HG02588 (cell line): ENCODE measurements at regions not wholly inside any gene's neighbourhood (a gene's known extent, or its start where the extent isn't known, plus 50 kb on each side); places are given as distances from the start of the nearest gene placed in this dataset.

ENCODE experiments used
- ATAC-seq: cut with Tn5 transposase; IDR thresholded peaks from one replicate; pipeline ENCODE4 v1.9.1; 2021; ENCODE audit warnings: mild to moderate bottlenecking, moderate library complexity; ENCODE audit not compliant: unreplicated experiment

DNA sequence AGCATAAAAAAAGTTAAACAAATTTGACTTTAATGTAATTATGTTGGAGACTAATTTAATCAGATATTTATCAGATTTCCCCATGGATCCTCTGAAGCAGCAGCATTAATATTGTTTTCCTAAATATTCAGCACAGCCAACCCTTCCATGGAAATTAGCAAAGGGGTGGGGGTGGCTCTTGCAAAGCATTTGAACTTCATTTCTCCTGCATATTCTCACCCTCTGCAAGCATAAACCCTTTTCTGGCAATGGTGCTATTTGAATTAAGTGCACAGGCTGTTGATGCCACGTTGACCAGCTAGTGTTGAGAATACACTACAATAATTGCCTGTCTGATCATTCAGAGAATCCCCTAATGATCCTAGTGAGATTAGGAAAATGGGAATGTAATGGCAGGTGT lies 488.1 kb upstream of the KLF12 start:
- no peak for ATAC-seq

DNA sequence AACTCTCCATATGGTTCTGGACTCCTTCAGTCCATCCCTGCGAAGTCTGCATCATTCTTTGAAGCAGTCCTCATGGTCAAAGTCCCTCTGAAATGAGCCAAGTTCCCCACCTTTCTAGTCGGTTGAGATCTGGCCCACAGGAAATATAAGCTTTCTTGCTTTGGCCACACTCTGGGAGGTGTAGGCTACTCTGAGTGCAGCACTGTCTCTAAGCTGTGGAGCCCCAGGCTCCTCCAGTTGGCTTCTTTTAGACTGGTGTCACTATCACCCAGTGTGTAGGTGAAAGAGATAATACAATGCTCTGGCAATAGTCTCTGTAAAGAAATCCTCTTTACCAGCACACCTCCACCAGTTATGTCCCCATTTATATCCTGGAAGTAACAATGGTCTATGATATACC lies 486.5 kb upstream of the KLF12 start:
- no peak for ATAC-seq

GRCh38 chr13:74620308-74620707 lies 486.1 kb upstream of the KLF12 start:
- ATAC-seq: no peak

GRCh38 chr13:74597526-74597925 lies 463.3 kb upstream of the KLF12 start:
- no peak for ATAC-seq

- no peak for ATAC-seq
These were observed 462.5 kb upstream of the KLF12 start for GRCh38 chr13:74596691-74597090.

GRCh38 chr13:74593688-74594087 lies 459.5 kb upstream of the KLF12 start:
- no peak for ATAC-seq

DNA sequence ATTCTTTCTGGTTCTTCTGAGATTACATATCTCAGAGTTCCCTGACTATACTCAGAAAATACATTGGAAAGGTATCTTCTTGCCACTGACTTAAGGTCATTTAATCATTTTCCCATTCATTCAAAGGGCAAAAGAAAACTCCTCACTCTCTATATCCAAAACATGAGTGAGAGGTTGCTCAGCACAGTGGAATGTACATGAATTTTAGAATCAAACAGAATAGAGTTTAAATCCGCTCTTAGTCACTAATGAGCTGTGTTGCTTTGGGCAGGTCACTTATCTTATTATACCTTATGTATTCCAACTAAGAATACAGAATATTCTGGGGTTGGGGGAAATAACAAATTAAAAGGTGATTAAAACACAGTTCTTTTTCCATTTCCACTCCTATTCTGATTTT lies 452.6 kb upstream of the KLF12 start:
- ATAC-seq: no peak

GRCh38 chr13:74576420-74576819 lies 442.2 kb upstream of the KLF12 start:
- no peak for ATAC-seq

DNA sequence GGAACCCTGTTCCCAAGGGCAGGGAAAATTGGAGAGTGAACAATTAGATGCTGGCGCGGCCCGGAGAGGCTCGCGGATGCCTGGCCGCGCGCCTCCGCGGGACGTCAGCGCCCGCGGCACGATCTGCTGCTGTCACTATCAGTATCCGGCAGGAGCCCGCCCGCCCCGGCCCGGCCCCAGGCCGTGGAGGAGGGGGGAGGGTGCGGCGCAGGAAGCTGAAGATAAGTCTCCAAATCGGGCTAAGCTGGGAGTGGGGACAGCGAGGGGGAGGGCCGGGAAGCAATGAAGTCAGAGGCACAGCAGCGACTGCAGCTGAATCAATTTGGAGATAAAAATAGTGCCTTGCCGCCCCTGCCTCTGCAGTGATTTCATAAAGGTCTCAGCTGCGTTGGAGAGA lies 441.5 kb upstream of the KLF12 start:
- ATAC-seq: no peak

- ATAC-seq: no peak
These were observed 440.9 kb upstream of the KLF12 start for GRCh38 chr13:74574964-74575728.

- ATAC-seq: no peak
These were observed 439.4 kb upstream of the KLF12 start for GRCh38 chr13:74573654-74574053.

GRCh38 chr13:74571811-74572210 lies 437.6 kb upstream of the KLF12 start:
- no peak for ATAC-seq

DNA sequence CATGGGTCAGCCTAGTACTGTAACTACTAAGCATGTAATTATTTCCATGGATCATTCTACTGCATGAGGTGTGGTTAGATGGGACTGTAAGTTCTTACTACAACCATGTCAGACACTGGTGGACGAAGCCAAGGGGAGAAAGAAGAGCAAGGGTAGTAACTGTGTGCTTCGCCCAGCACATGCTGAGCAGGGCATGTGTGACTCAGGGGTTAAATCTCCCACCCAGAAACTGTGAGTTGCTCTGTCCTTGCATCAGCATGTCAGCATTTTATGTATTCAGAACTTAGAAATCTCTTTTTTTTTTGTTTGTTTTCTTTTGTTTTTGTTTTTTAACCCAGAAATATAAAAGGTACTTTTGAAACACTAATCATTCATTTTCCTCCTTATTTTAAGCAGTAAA lies 436.6 kb upstream of the KLF12 start:
- no peak for ATAC-seq

DNA sequence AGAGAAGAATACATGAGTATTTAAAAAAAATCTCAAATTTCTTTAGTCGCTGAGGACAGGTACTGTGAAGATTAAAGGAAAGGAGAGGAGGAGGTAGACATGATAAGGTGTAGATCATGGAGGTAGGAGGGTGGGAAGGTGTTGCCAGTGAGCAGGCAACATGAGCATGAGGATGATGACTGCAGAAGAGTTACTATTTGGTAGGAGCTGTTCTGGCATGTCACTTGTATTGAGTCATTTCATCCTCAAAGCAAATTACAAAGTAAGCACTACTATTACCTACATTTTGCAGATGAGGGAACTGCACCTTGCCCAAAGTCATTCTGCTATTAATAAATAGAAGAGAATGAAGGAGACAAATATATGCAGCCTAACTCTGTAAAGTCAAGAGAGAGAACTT lies 435.8 kb upstream of the KLF12 start:
- no peak for ATAC-seq

DNA sequence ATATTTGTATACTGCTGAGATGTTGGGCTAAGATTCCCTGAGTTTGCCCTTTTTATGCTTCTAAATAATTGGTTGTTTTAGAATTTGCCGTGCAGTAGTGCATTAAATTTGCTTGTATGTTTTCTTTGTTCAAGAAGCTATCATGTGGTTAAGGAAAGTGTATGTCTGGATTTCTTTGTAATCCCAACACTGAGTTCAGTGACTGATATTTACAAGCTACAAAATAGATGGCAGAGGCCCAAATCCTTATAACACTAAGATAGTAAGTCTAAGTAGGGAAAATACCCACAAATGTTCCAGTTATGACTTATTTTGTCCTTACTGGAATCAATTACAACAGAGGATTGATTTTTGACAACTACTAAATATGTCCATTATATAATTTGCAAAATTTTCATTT lies 435.0 kb upstream of the KLF12 start:
- ATAC-seq: no peak

- ATAC-seq: no peak
These were observed 433.3 kb upstream of the KLF12 start for GRCh38 chr13:74567485-74567884.

DNA sequence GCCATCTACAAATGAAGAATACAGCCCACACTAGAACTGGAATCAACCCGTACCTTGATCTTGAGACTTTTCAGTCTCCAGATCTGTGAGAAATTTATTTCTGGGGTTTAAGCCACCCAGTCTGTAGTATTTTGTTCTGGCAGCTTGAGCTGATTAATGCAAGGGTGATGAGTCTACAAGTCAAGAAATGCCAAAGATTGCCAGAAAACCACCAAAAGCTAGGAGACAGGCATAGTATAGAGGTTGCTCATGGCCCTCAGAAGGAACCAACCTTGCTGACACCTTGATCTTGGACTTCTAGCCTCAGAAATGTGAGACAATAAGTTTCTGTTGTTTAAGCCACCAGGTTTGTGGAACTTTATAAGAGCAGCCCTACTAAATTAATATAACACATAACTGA lies 428.2 kb upstream of the KLF12 start:
- no peak for ATAC-seq

- no peak for ATAC-seq
These were observed 427.0 kb upstream of the KLF12 start for GRCh38 chr13:74561155-74561554.

DNA sequence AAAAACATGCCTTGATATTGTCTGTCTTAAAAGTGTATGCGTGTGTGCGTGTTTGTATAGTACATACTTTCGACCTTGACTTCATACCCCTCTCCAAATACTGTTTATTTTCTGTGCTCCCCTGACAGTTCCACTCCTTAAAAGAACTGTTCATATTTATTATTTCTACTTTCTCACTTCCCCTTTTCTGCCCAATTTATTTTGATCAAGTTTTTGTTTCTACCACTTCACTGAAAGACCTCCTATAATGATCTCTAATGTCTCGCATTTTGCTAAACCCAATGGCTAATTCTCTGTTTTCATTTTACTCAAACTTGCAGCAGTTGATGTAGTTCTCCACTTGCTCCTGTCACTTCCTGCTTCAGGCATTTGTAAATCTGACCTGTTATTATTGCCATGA lies 426.1 kb upstream of the KLF12 start:
- ATAC-seq: no peak

- no peak for ATAC-seq
These were observed 423.7 kb upstream of the KLF12 start for GRCh38 chr13:74557870-74558269.

- ATAC-seq: no peak
These were observed 421.6 kb upstream of the KLF12 start for GRCh38 chr13:74555651-74556420.

DNA sequence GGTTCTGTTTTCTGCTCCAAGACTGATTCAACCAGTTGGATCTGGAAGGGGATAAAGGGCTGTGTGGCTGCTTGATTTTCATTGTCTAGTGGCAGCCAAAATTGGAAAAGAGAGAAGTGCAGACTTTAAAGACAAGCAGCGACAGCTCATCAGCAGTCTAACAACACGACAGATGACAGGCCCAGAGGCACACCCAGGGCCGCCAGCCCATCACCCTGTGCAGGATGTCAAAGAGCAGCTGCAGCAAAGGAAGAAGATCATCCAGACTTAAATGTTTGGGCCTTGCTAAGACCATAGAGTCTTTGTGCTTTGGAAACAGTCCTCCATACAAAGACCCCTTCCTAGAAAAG lies 421.0 kb upstream of the KLF12 start:
- ATAC-seq: no peak
